SK-N-SH (cell line): ENCODE measurements at regions not wholly inside any gene's neighbourhood (a gene's known extent, or its start where the extent isn't known, plus 50 kb on each side); places are given as distances from the start of the nearest gene placed in this dataset.

Experiments used
- CTCF ChIA-PET: fragments of 300-600, 350-600 bp; formaldehyde crosslinking; extraction: SDS; loops from one replicate; lab custom pipeline; 2021; lab: Yijun Ruan, JAX
- POLR2A ChIA-PET: fragments of 350-600 bp; sonication (Branson Sonifier 250); formaldehyde crosslinking; extraction: SDS; loops from one replicate; lab custom pipeline; 2020; ENCODE audit warnings: antibody characterized with exemption, inconsistent platforms; lab: Yijun Ruan, JAX
- DNase-seq: peaks from one replicate; pipeline ENCODE4 v3.0.0; 2012
- H2AFZ ChIP-seq: fragments of 200-600 bp; sonication (generic); 2 replicates; pipeline ENCODE4 v1.8.1; 2016; ENCODE audit warnings: antibody characterized with exemption, mild to moderate bottlenecking, low read depth
- H3F3A ChIP-seq: fragments of 200-600 bp; sonication (generic); replicated peaks from 2 replicates; pipeline ENCODE3; 2016; ENCODE audit warnings: antibody characterized with exemption, mild to moderate bottlenecking; ENCODE audit not compliant: insufficient read depth
- H3K27ac ChIP-seq, 2 experiments: fragments of 200-500 bp in 1 of 2; fragments of 200-600 bp in 1 of 2; sonication (Bioruptor generic) in 1 of 2; sonication (generic), shearing (Covaris generic) in 1 of 2; 2 replicates each; pipeline versions ENCODE4 v1.5.1 to v1.6.1; 2014 to 2016; ENCODE audit warnings: low read depth in 2 of 2, inconsistent platforms in 1 of 2, low read length in 1 of 2, mild to moderate bottlenecking in 1 of 2, mixed read lengths in 1 of 2
- H3K27me3 ChIP-seq: fragments of 200-600 bp; sonication (generic), shearing (Covaris generic); 2 replicates; pipeline ENCODE4 v1.6.1; 2016; ENCODE audit warnings: mixed run types; ENCODE audit not compliant: insufficient read depth
- H3K36me3 ChIP-seq, 2 experiments: fragments of 200-500 bp in 1 of 2; fragments of 200-600 bp in 1 of 2; sonication (Bioruptor generic) in 1 of 2; sonication (generic) in 1 of 2; replicated peaks in 1 of 2; 2 replicates each; pipeline versions ENCODE3 to v1.5.1; 2014 to 2016; ENCODE audit warnings: low read length in 1 of 2, mild to moderate bottlenecking in 1 of 2; ENCODE audit not compliant: insufficient read depth in 2 of 2, control insufficient read depth in 1 of 2
- H3K4me1 ChIP-seq, 2 experiments: fragments of 200-500 bp in 1 of 2; fragments of 200-600 bp in 1 of 2; sonication (Bioruptor generic) in 1 of 2; sonication (generic), shearing (Covaris generic) in 1 of 2; 2 replicates each; pipeline versions ENCODE4 v1.5.1 to v1.6.1; 2014 to 2016; ENCODE audit warnings: low read depth in 1 of 2, low read length in 1 of 2, mixed run types in 1 of 2; ENCODE audit not compliant: insufficient read depth in 2 of 2, control insufficient read depth in 1 of 2
- H3K4me2 ChIP-seq: fragments of 200-600 bp; sonication (generic), shearing (Covaris generic); 2 replicates; pipeline ENCODE4 v1.6.1; 2017; ENCODE audit warnings: mixed run types
- H3K4me3 ChIP-seq, 2 experiments: fragments of 200-500 bp in 1 of 2; fragments of 200-600 bp in 1 of 2; sonication (Bioruptor generic) in 1 of 2; sonication (generic), shearing (Covaris generic) in 1 of 2; 2 replicates each; pipeline versions ENCODE4 v1.5.1 to v1.8.1; 2014 to 2016; ENCODE audit warnings: low read depth in 2 of 2, inconsistent platforms in 1 of 2, low read length in 1 of 2, mild to moderate bottlenecking in 1 of 2, mixed read lengths in 1 of 2, moderate library complexity in 1 of 2
- H3K79me2 ChIP-seq: fragments of 200-600 bp; sonication (generic); 2 replicates; pipeline ENCODE4 v1.8.1; 2017; ENCODE audit warnings: mild to moderate bottlenecking; ENCODE audit not compliant: insufficient read depth
- H3K9ac ChIP-seq: fragments of 200-600 bp; sonication (generic); 2 replicates; pipeline ENCODE4 v1.6.1; 2017; ENCODE audit warnings: mixed run types
- H3K9me2 ChIP-seq: fragments of 200-600 bp; sonication (generic); 2 replicates; pipeline ENCODE4 v1.6.1; 2017; ENCODE audit warnings: mixed run types
- H3K9me3 ChIP-seq: fragments of 200-600 bp; sonication (generic); 2 replicates; pipeline ENCODE4 v1.6.1; 2017; ENCODE audit warnings: mixed run types, mild to moderate bottlenecking, moderate library complexity
- H4K20me1 ChIP-seq: fragments of 200-600 bp; sonication (generic); 2 replicates; pipeline ENCODE4 v1.6.1; 2017; ENCODE audit warnings: mild to moderate bottlenecking, mixed run types; ENCODE audit not compliant: insufficient read depth
- FOSL2 ChIP-seq: IDR thresholded peaks from 2 replicates; pipeline ENCODE4 v1.4.0; 2012; ENCODE audit warnings: low read depth, mild to moderate bottlenecking, moderate library complexity, borderline replicate concordance
- FOXJ3 ChIP-seq: sonication (generic); formaldehyde crosslinking; IDR thresholded peaks from 2 replicates; pipeline ENCODE4 v1.5.1; 2020; ENCODE audit warnings: mild to moderate bottlenecking, missing genetic modification reagents
- GABPA ChIP-seq: IDR thresholded peaks from 2 replicates; pipeline ENCODE4 v1.4.0; 2012; ENCODE audit warnings: low read depth, mild to moderate bottlenecking
- JUND ChIP-seq: IDR thresholded peaks from 2 replicates; pipeline ENCODE4 v1.4.0; 2012
- MEF2A ChIP-seq: IDR thresholded peaks from 2 replicates; pipeline ENCODE4 v1.4.0; 2012; ENCODE audit warnings: low read depth, borderline replicate concordance
- MXI1 ChIP-seq: IDR thresholded peaks from 2 replicates; pipeline ENCODE4 v1.6.1; 2012; ENCODE audit warnings: mild to moderate bottlenecking, low read depth, low read length, improper control_type of control experiment
- NFIC ChIP-seq: IDR thresholded peaks from 2 replicates; pipeline ENCODE4 v1.4.0; 2012; ENCODE audit warnings: borderline replicate concordance
- NRF1 ChIP-seq: IDR thresholded peaks from 2 replicates; pipeline ENCODE4 v1.6.1; 2012; ENCODE audit warnings: low read depth, mild to moderate bottlenecking, low read length
- POLR2AphosphoS5 ChIP-seq: IDR thresholded peaks from 2 replicates; pipeline ENCODE4 v1.6.1; 2012; ENCODE audit warnings: low read depth, low read length
- RAD21 ChIP-seq: IDR thresholded peaks from 2 replicates; pipeline ENCODE4 v1.6.1; 2012; ENCODE audit warnings: mild to moderate bottlenecking, low read length
- RFX5 ChIP-seq: IDR thresholded peaks from 2 replicates; pipeline ENCODE4 v1.6.1; 2012; ENCODE audit warnings: mild to moderate bottlenecking, improper control_type of control experiment, low read length
- RXRA ChIP-seq: IDR thresholded peaks from 2 replicates; pipeline ENCODE4 v1.4.0; 2012; ENCODE audit warnings: low read depth, mild to moderate bottlenecking, borderline replicate concordance
- SMC3 ChIP-seq: IDR thresholded peaks from 2 replicates; pipeline ENCODE4 v1.6.1; 2012; ENCODE audit warnings: low read depth, low read length, improper control_type of control experiment
- TAF1 ChIP-seq: IDR thresholded peaks from 2 replicates; pipeline ENCODE4 v1.6.1; 2012; ENCODE audit warnings: low read depth, mild to moderate bottlenecking, low read length, moderate library complexity, borderline replicate concordance
- TCF12 ChIP-seq: IDR thresholded peaks from 2 replicates; pipeline ENCODE4 v1.4.0; 2012
- USF2 ChIP-seq: fragments of 150-350 bp; IDR thresholded peaks from 2 replicates; pipeline ENCODE4 v1.6.1; 2017; ENCODE audit warnings: antibody characterized with exemption, low read length, low read depth, borderline replicate concordance
- ZBTB33 ChIP-seq: IDR thresholded peaks from 2 replicates; pipeline ENCODE4 v1.4.0; 2012; ENCODE audit warnings: low read depth, borderline replicate concordance
- WGBS: methylation state at CpG from one replicate; pipeline ENCODE4 v1.1.6; 2017; ENCODE audit warnings: low lambda C conversion rate; 5-methylcytosine and 5-hydroxymethylcytosine counted together
- TF ChIP-seq, protein P1 (sequence below): fragments of 200-600 bp; sonication (generic); IDR thresholded peaks from 2 replicates; pipeline ENCODE4 v1.6.1; 2017; ENCODE audit warnings: antibody characterized with exemption, mild to moderate bottlenecking, moderate library complexity

DNA sequence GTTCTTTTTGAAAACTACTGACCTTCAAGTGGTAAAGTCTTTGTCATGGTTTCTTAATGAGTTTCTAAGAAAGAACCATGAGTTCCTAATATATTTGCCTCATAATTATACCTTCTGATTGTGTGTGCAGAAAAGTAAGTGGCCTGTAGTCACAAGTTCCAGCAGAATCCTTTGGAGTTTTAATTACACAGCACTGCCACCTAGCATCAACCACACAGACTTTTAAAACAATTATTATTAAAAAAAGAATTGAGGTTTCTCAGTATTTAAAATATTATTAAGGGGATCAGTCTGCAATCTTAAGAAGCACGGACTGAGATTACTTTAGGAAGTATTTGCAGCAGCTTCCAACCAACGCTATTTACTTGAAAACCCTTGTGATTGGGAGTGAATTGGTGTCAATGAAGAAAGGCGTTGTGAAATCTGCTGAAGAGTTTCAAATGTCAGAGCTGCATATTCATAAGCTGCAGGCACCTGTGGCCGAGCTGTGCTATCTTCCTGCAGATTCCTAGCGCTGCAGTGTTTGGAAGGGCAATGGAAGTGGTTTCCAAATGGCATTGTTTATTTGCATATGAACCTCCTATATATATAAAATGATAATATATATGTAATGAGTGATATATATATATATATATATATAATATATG is 1074.2 kb upstream of the WWC1 start:
- POLR2A ChIA-PET: no interaction called here
- TF ChIP-seq ZBTB33 (no peak), POLR2AphosphoS5 (no peak), RAD21 (peak; percentile 29; the same call in 1 of the 2 replicates), SMC3 (no peak), MEF2A (no peak)
- TF ChIP-seq, protein P1, sequence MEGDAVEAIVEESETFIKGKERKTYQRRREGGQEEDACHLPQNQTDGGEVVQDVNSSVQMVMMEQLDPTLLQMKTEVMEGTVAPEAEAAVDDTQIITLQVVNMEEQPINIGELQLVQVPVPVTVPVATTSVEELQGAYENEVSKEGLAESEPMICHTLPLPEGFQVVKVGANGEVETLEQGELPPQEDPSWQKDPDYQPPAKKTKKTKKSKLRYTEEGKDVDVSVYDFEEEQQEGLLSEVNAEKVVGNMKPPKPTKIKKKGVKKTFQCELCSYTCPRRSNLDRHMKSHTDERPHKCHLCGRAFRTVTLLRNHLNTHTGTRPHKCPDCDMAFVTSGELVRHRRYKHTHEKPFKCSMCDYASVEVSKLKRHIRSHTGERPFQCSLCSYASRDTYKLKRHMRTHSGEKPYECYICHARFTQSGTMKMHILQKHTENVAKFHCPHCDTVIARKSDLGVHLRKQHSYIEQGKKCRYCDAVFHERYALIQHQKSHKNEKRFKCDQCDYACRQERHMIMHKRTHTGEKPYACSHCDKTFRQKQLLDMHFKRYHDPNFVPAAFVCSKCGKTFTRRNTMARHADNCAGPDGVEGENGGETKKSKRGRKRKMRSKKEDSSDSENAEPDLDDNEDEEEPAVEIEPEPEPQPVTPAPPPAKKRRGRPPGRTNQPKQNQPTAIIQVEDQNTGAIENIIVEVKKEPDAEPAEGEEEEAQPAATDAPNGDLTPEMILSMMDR: peak; percentile 21; the same call in 1 of the 2 replicates
- TF ChIP-seq, all 33 proteins: peak for 2
- H3K27ac ChIP-seq: no peak overlapping the region
- CTCF ChIA-PET: no interaction called here
- H3K79me2 ChIP-seq: no peaks in the 10 kb centered on the region
- H3K4me2 ChIP-seq: no peak overlapping the region
- no peaks in the 10 kb centered on the region for H3F3A ChIP-seq
- H3K9ac ChIP-seq: no peak overlapping the region
- H3K27me3 ChIP-seq: no peaks in the 10 kb centered on the region
- 62% methylated on average over 5 of the region's 5 CpGs for WGBS
- DNase-seq: no peak
- no peaks in the 10 kb centered on the region for H3K36me3 ChIP-seq
- no peaks in the 10 kb centered on the region for H3K4me1 ChIP-seq
- H3K9me3 ChIP-seq: no peaks in the 10 kb centered on the region
- no peaks in the 10 kb centered on the region for H3K9me2 ChIP-seq
- H2AFZ ChIP-seq: no peak overlapping the region
- no peak overlapping the region for H3K4me3 ChIP-seq
- H4K20me1 ChIP-seq: no peaks in the 10 kb centered on the region

GRCh38 chr5:167219298-167219697 is 1072.1 kb upstream of the WWC1 start:
- WGBS: 0% methylated on average over 1 of the region's 1 CpG
- no peaks in the 10 kb centered on the region for H3K79me2 ChIP-seq
- no peaks in the 10 kb centered on the region for H4K20me1 ChIP-seq
- H3F3A ChIP-seq: no peaks in the 10 kb centered on the region
- DNase-seq: no peak
- no peak overlapping the region for H3K27ac ChIP-seq
- H3K4me3 ChIP-seq: no peak overlapping the region
- H3K9me3 ChIP-seq: no peaks in the 10 kb centered on the region
- no peak for TF ChIP-seq FOXJ3
- TF ChIP-seq JUND: no peak
- no peak for TF ChIP-seq GABPA
- no peak for TF ChIP-seq MEF2A
- no peak for TF ChIP-seq NFIC
- no peak for TF ChIP-seq MXI1
- TF ChIP-seq RFX5: no peak
- TF ChIP-seq TCF12: no peak
- no peak for TF ChIP-seq TAF1
- TF ChIP-seq RXRA: no peak
- TF ChIP-seq SMC3: no peak
- no peak for TF ChIP-seq NRF1
- no peak for TF ChIP-seq FOSL2
- no peak for TF ChIP-seq USF2
- no peak for TF ChIP-seq ZBTB33
- ChIA-PET CTCF (no interaction called here), POLR2A (no interaction called here)
- no peaks in the 10 kb centered on the region for H3K27me3 ChIP-seq
- H3K36me3 ChIP-seq: no peaks in the 10 kb centered on the region
- H2AFZ ChIP-seq: no peak overlapping the region
- no peak overlapping the region for H3K9ac ChIP-seq
- H3K4me2 ChIP-seq: no peak overlapping the region
- H3K9me2 ChIP-seq: no peaks in the 10 kb centered on the region
- H3K4me1 ChIP-seq: no peaks in the 10 kb centered on the region
